GM23248 (cell line): ENCODE measurements at regions not wholly inside any gene's neighbourhood (a gene's known extent, or its start where the extent isn't known, plus 50 kb on each side); places are given as distances from the start of the nearest gene placed in this dataset.

Experiments
- EZH2 ChIP-seq: fragments of 200-600 bp; sonication (generic); IDR thresholded peaks from 2 replicates; pipeline ENCODE4 v1.6.1; 2018; ENCODE audit warnings: antibody characterized with exemption, mild to moderate bottlenecking; ENCODE audit not compliant: insufficient read depth, poor library complexity, severe bottlenecking
- EZH2phosphoT487 ChIP-seq: fragments of 200-600 bp; sonication (generic); IDR thresholded peaks from 2 replicates; pipeline ENCODE4 v1.6.1; 2018; ENCODE audit warnings: antibody characterized with exemption, moderate library complexity, mild to moderate bottlenecking, low read depth; ENCODE audit not compliant: insufficient read depth

DNA sequence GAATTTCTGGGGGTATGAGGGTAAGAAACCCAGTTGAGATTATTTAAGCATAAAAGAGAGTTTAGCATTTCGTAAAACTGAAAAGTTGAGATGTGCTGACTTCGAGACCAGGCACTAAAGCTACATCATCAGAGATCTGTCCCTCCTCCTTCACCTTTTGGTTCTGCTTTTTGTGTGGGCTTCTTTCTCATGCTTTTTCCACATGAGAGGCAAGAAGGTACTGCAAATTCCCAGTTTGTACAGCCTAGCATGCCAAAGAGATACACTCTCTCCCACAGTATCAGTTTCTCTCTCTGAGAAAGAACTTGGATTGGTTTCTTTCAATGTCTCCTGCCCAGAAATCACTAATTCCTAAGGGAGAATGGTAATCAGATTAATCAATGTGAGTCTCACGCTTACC, 584.7 kb downstream of the SEMA5A start:
- no peak for TF ChIP-seq EZH2
- no peak for TF ChIP-seq EZH2phosphoT487
